Adrenal gland (tissue), 5 donors: ENCODE measurements at regions not wholly inside any gene's neighbourhood (a gene's known extent, or its start where the extent isn't known, plus 50 kb on each side); places are given as distances from the start of the nearest gene placed in this dataset.

ENCODE experiments used
- CTCF ChIP-seq, 6 experiments: fragments of 450-650 bp in 4 of 6; fragments of 200-600 bp in 2 of 6; sonication (generic) in 1 of 6; IDR thresholded peaks; 1 replicate in 5 of 6; 2 replicates in 1 of 6; pipeline versions ENCODE4 v1.5.1 to v1.8.0; 2016 to 2021; ENCODE audit warnings: antibody characterized with exemption in 6 of 6, mild to moderate bottlenecking in 2 of 6, moderate library complexity in 1 of 6
- POLR2A ChIP-seq, 2 donors: fragments of 450-650 bp; IDR thresholded peaks; one replicate each; pipeline ENCODE4 v1.6.1; 2017; ENCODE audit warnings: antibody characterized with exemption in 2 of 2, mild to moderate bottlenecking in 2 of 2, moderate library complexity in 1 of 2
- donor health status: DM: no; HTN: no; CAD: no.

GRCh38 chr14:39582028-39582654, 149.9 kb upstream of the FBXO33 start:
- TF ChIP-seq CTCF (IDR thresholded peaks at IDR 0.05): no peak
- TF ChIP-seq POLR2A (IDR thresholded peaks at IDR 0.05): no peak
